ENCODE measurements at regions not wholly inside any gene's neighbourhood (a gene's known extent, or its start where the extent isn't known, plus 50 kb on each side); places are given as distances from the start of the nearest gene placed in this dataset.

DNA sequence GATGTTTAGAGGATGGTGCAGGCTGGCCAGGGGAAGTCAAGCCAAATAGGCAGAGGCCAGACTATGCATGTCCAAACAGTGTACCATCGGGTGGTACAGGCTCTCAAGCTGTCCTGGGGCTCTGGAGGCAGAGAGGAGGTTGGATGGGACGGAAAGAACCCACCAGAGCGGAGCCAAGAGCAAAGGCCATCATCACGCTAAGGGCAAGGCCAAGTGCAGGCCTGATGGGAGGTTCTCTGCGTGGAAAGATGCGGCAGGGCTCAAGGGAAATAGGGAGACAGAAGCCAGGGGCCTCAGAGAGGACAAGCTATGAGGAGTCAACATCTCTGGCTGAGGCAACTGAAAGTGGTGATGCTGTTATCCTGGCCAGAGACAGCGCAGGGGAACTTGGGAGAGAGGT lies 102.7 kb downstream of the ASB7 start:
- TF ChIP-seq CTCF (IDR thresholded peaks at IDR 0.05; ENCODE audit: insufficient read depth, low read depth, low read length) (no peak), EZH2 (IDR thresholded peaks at IDR 0.05; ENCODE audit: insufficient read depth, low read length) (no peak)
